IPS DF 6.9 (cell line): ENCODE measurements at regions not wholly inside any gene's neighbourhood (a gene's known extent, or its start where the extent isn't known, plus 50 kb on each side); places are given as distances from the start of the nearest gene placed in this dataset.

ENCODE experiments used
- DNase-seq: peaks from one replicate; pipeline ENCODE4 v3.0.0-alpha.2; 2013; ENCODE audit warnings: low read depth, low spot score
- H3K27ac ChIP-seq: one replicate; pipeline ENCODE4 v1.5.1; 2013; ENCODE audit warnings: low read length, control low read depth
- H3K27me3 ChIP-seq: 2 replicates; pipeline ENCODE4 v1.6.1; 2013; ENCODE audit warnings: mild to moderate bottlenecking, low read length; ENCODE audit not compliant: control insufficient read depth, insufficient read depth
- H3K36me3 ChIP-seq: 2 replicates; pipeline ENCODE4 v1.6.1; 2013; ENCODE audit warnings: low read length; ENCODE audit not compliant: control insufficient read depth, insufficient read depth
- H3K4me1 ChIP-seq: 2 replicates; pipeline ENCODE4 v1.6.1; 2013; ENCODE audit warnings: low read length; ENCODE audit not compliant: control insufficient read depth, insufficient read depth
- H3K4me3 ChIP-seq: 2 replicates; pipeline ENCODE4 v1.5.1; 2013; ENCODE audit warnings: mild to moderate bottlenecking, low read length
- H3K9me3 ChIP-seq: 2 replicates; pipeline ENCODE4 v1.6.1; 2013; ENCODE audit warnings: low read length, inconsistent platforms; ENCODE audit not compliant: control insufficient read depth, insufficient read depth
- WGBS: extraction: QIAGEN DNeasy Blood & Tissue Kit; methylation state at CpG from one replicate; pipeline ENCODE4 v1.1.7; 2013; ENCODE audit warnings: mixed read lengths, missing lambda C conversion rate; ENCODE audit not compliant: insufficient read length, insufficient coverage; 5-methylcytosine and 5-hydroxymethylcytosine counted together

- Histone ChIP-seq H3K36me3 (no peaks in the 10 kb centered on the region), H3K27me3 (no peaks in the 10 kb centered on the region), H3K27ac (no peak overlapping the region), H3K9me3 (no peaks in the 10 kb centered on the region; the same call in 1 of the 2 replicates), H3K4me3 (no peak overlapping the region), H3K4me1 (no peaks in the 10 kb centered on the region)
- DNase-seq = no peak
Observed at GRCh38 chr6:166052837-166053236, 114.8 kb downstream of the TBXT start.

GRCh38 chr6:166050559-166050958 lies 117.1 kb downstream of the TBXT start:
- no CpG with 5 or more reads among the region's 4 CpGs for WGBS

GRCh38 chr6:166046982-166047381 lies 120.7 kb downstream of the TBXT start:
- Histone ChIP-seq H3K36me3 (no peaks in the 10 kb centered on the region), H3K27ac (no peak overlapping the region), H3K27me3 (no peaks in the 10 kb centered on the region), H3K9me3 (no peaks in the 10 kb centered on the region), H3K4me1 (no peaks in the 10 kb centered on the region), H3K4me3 (no peak overlapping the region)
- WGBS = no CpG with 5 or more reads among the region's 1 CpG
- no peak for DNase-seq

More at GRCh38 chr6:166050559-166050958, 117.1 kb downstream of the TBXT start:
- Histone ChIP-seq H3K36me3 (no peaks in the 10 kb centered on the region), H3K4me3 (no peak overlapping the region), H3K27me3 (no peaks in the 10 kb centered on the region), H3K9me3 (no peaks in the 10 kb centered on the region; the same call in 1 of the 2 replicates), H3K4me1 (no peaks in the 10 kb centered on the region), H3K27ac (no peak overlapping the region)
- peak; percentile 72 for DNase-seq

- no peak overlapping the region for H3K4me3 ChIP-seq
- H3K9me3 ChIP-seq = no peaks in the 10 kb centered on the region
- no peaks in the 10 kb centered on the region for H3K27me3 ChIP-seq
- no peak for DNase-seq
- H3K36me3 ChIP-seq = no peaks in the 10 kb centered on the region
- no peak overlapping the region for H3K27ac ChIP-seq
- H3K4me1 ChIP-seq = no peaks in the 10 kb centered on the region
- WGBS = no CpG with 5 or more reads among the region's 2 CpGs
Observed at GRCh38 chr6:166046226-166046625, 121.4 kb downstream of the TBXT start.

GRCh38 chr6:166045860-166046200 lies 121.8 kb downstream of the TBXT start:
- Histone ChIP-seq H3K4me1 (peaks cover under 1% of the 10 kb centered on the region; the same call in 1 of the 2 replicates), H3K9me3 (no peaks in the 10 kb centered on the region), H3K4me3 (no peak overlapping the region), H3K27ac (no peak overlapping the region), H3K36me3 (no peaks in the 10 kb centered on the region), H3K27me3 (no peaks in the 10 kb centered on the region)
- no peak for DNase-seq
- no CpG with 5 or more reads among the region's 1 CpG for WGBS

GRCh38 chr6:166045173-166045859 lies 122.3 kb downstream of the TBXT start:
- Histone ChIP-seq H3K27me3 (no peaks in the 10 kb centered on the region), H3K27ac (no peak overlapping the region)
- no peak for DNase-seq

GRCh38 chr6:166041277-166041676 lies 126.4 kb downstream of the TBXT start:
- Histone ChIP-seq H3K9me3 (no peaks in the 10 kb centered on the region), H3K36me3 (no peaks in the 10 kb centered on the region), H3K4me1 (peaks cover 2% of the 10 kb centered on the region; the same call in 1 of the 2 replicates), H3K4me3 (no peak overlapping the region), H3K27ac (no peak overlapping the region), H3K27me3 (no peaks in the 10 kb centered on the region)
- DNase-seq = no peak
- no CpG with 5 or more reads among the region's 4 CpGs for WGBS

More at GRCh38 chr6:166045173-166045859, 122.3 kb downstream of the TBXT start:
- WGBS = no CpG with 5 or more reads among the region's 3 CpGs
- Histone ChIP-seq H3K4me1 (peaks cover 2% of the 10 kb centered on the region; the same call in 1 of the 2 replicates), H3K9me3 (no peaks in the 10 kb centered on the region), H3K36me3 (no peaks in the 10 kb centered on the region), H3K4me3 (no peak overlapping the region)

GRCh38 chr6:166040292-166040691 lies 127.4 kb downstream of the TBXT start:
- no peak overlapping the region for H3K27ac ChIP-seq
- H3K4me1 ChIP-seq = peaks cover 2% of the 10 kb centered on the region; the same call in 1 of the 2 replicates
- DNase-seq = no peak
- no peaks in the 10 kb centered on the region for H3K9me3 ChIP-seq
- no CpG with 5 or more reads among the region's 4 CpGs for WGBS
- H3K27me3 ChIP-seq = no peaks in the 10 kb centered on the region
- no peaks in the 10 kb centered on the region for H3K36me3 ChIP-seq
- no peak overlapping the region for H3K4me3 ChIP-seq

- H3K27ac ChIP-seq = no peak overlapping the region
- H3K4me1 ChIP-seq = peaks cover 2% of the 10 kb centered on the region
- DNase-seq = no peak
- no peak overlapping the region for H3K4me3 ChIP-seq
- H3K9me3 ChIP-seq = no peaks in the 10 kb centered on the region
- H3K27me3 ChIP-seq = no peaks in the 10 kb centered on the region
- no peaks in the 10 kb centered on the region for H3K36me3 ChIP-seq
- no CpG with 5 or more reads among the region's 7 CpGs for WGBS
Observed at GRCh38 chr6:166036316-166037095, 131.1 kb downstream of the TBXT start.

GRCh38 chr6:166032366-166033200 lies 135.1 kb downstream of the TBXT start:
- Histone ChIP-seq H3K27ac (no peak overlapping the region), H3K4me3 (no peak overlapping the region), H3K27me3 (no peaks in the 10 kb centered on the region), H3K36me3 (no peaks in the 10 kb centered on the region), H3K9me3 (no peaks in the 10 kb centered on the region), H3K4me1 (no peaks in the 10 kb centered on the region; the same call in none of the 2 replicates)
- DNase-seq = no peak
- no CpG with 5 or more reads among the region's 9 CpGs for WGBS
